Neural cell (in vitro differentiated cells): ENCODE measurements at regions not wholly inside any gene's neighbourhood (a gene's known extent, or its start where the extent isn't known, plus 50 kb on each side); places are given as distances from the start of the nearest gene placed in this dataset.

ENCODE experiments used
- H2AFZ ChIP-seq: fragments of 200-600, 300-800 bp; sonication (generic), shearing (Covaris generic); 2 replicates; pipeline ENCODE4 v1.6.0; 2014; ENCODE audit warnings: low read depth, mild to moderate bottlenecking, antibody characterized with exemption, low read length, moderate library complexity
- H3F3A ChIP-seq: fragments of 200-600 bp; shearing (Covaris generic); 2 replicates; pipeline ENCODE4 v1.6.1; 2016; ENCODE audit warnings: mild to moderate bottlenecking, moderate library complexity, mixed read lengths, antibody characterized with exemption, low read length; ENCODE audit not compliant: insufficient read depth, poor library complexity, severe bottlenecking
- H3K27ac ChIP-seq: fragments of 200-600, 300-800 bp; sonication (generic), shearing (Covaris generic); 2 replicates; pipeline ENCODE4 v1.5.1; 2014; ENCODE audit warnings: mild to moderate bottlenecking, low read length, moderate library complexity
- H3K27me3 ChIP-seq: fragments of 300-800, 200-600 bp; sonication (generic), shearing (Covaris generic); 2 replicates; pipeline ENCODE4 v1.6.0; 2014; ENCODE audit warnings: mild to moderate bottlenecking, low read depth, low read length, moderate library complexity; ENCODE audit not compliant: insufficient read depth
- H3K36me3 ChIP-seq: fragments of 300-800, 200-600 bp; sonication (generic), shearing (Covaris generic); 2 replicates; pipeline ENCODE4 v1.5.1; 2014; ENCODE audit warnings: mild to moderate bottlenecking, antibody characterized with exemption, low read length, moderate library complexity; ENCODE audit not compliant: insufficient read depth
- H3K4me2 ChIP-seq: fragments of 300-800, 200-600 bp; sonication (generic), shearing (Covaris generic); 2 replicates; pipeline ENCODE4 v1.6.0; 2014; ENCODE audit warnings: mild to moderate bottlenecking, low read length
- H3K4me3 ChIP-seq: fragments of 300-800, 200-600 bp; sonication (generic), shearing (Covaris generic); 2 replicates; pipeline ENCODE4 v1.5.1; 2014; ENCODE audit warnings: mild to moderate bottlenecking, low read length, moderate library complexity
- H3K79me2 ChIP-seq: fragments of 200-600 bp; shearing (Covaris generic); replicated peaks from 2 replicates; pipeline ENCODE4 v1.6.0; 2014; ENCODE audit warnings: mild to moderate bottlenecking, low read length, moderate library complexity; ENCODE audit not compliant: insufficient read depth
- H3K9ac ChIP-seq: fragments of 300-800, 200-600 bp; sonication (generic), shearing (Covaris generic); 2 replicates; pipeline ENCODE4 v1.6.1; 2016; ENCODE audit warnings: mild to moderate bottlenecking, low read length, mixed read lengths
- H3K9me2 ChIP-seq: fragments of 200-600 bp; shearing (Covaris generic); 2 replicates; pipeline ENCODE4 v1.6.1; 2016; ENCODE audit warnings: mild to moderate bottlenecking, low read length, mixed read lengths; ENCODE audit not compliant: insufficient read depth
- H3K9me3 ChIP-seq: fragments of 200-600, 300-800 bp; sonication (generic), shearing (Covaris generic); 2 replicates; pipeline ENCODE4 v1.6.1; 2016; ENCODE audit warnings: mild to moderate bottlenecking, mixed run types, low read length, moderate library complexity, mixed read lengths
- H4K20me1 ChIP-seq: fragments of 200-600 bp; shearing (Covaris generic); 2 replicates; pipeline ENCODE4 v1.6.1; 2016; ENCODE audit warnings: mild to moderate bottlenecking, mixed run types; ENCODE audit not compliant: insufficient read depth
- EP300 ChIP-seq: fragments of 450-650 bp; conservative IDR thresholded peaks from 2 replicates; pipeline ENCODE4 v1.6.1; 2014; ENCODE audit warnings: antibody characterized with exemption, mild to moderate bottlenecking, moderate library complexity; ENCODE audit not compliant: poor library complexity, severe bottlenecking
- EZH2 ChIP-seq: fragments of 200-600, 300-800 bp; shearing (Covaris generic), sonication (generic); IDR thresholded peaks from 2 replicates; pipeline ENCODE4 v1.6.1; 2014; ENCODE audit warnings: antibody characterized with exemption, low read length, borderline replicate concordance, mild to moderate bottlenecking; ENCODE audit not compliant: insufficient read depth, poor library complexity, severe bottlenecking
- MXI1 ChIP-seq: fragments of 450-650 bp; conservative IDR thresholded peaks from 2 replicates; pipeline ENCODE4 v1.6.1; 2014; ENCODE audit warnings: antibody characterized with exemption, mild to moderate bottlenecking; ENCODE audit not compliant: poor library complexity, severe bottlenecking
- POLR2AphosphoS5 ChIP-seq: IDR thresholded peaks from 2 replicates; pipeline ENCODE4 v1.6.1; 2012
- RAD21 ChIP-seq: fragments of 450-650 bp; conservative IDR thresholded peaks from 2 replicates; pipeline ENCODE4 v1.6.1; 2014; ENCODE audit warnings: antibody characterized with exemption, mild to moderate bottlenecking, moderate library complexity
- SMC3 ChIP-seq: fragments of 450-650 bp; conservative IDR thresholded peaks from 2 replicates; pipeline ENCODE4 v1.6.1; 2014; ENCODE audit warnings: antibody characterized with exemption, mild to moderate bottlenecking, moderate library complexity; ENCODE audit not compliant: poor library complexity
- TAF1 ChIP-seq: IDR thresholded peaks from 2 replicates; pipeline ENCODE4 v1.6.1; 2012; ENCODE audit warnings: low read depth
- TF ChIP-seq, protein P1 (sequence below): fragments of 450-650 bp; IDR thresholded peaks from 2 replicates; pipeline ENCODE4 v1.5.1; 2014; ENCODE audit warnings: antibody characterized with exemption, mild to moderate bottlenecking, moderate library complexity; ENCODE audit not compliant: poor library complexity, severe bottlenecking
- TF ChIP-seq, protein P2 (sequence below): IDR thresholded peaks from 2 replicates; pipeline ENCODE4 v1.6.1; 2012; ENCODE audit warnings: borderline replicate concordance

DNA sequence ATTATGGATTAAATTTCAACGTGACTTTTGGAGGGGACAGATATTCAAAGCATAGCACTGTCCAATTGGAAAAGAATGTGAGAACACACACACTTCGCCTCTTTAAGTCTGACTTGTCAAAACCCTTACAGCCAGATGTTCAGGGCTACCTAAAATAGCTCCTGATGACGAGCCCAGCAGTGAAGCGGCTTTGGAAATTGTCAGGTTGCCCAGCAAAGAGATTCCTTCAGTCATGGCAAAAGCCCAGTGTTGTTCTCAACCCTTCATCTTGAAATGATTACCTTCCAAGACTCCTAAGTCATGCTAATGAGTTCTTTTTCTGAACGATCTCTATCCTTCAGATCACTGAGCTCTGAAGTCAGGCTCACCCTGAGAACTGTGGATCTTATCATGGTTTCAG, 436.6 kb downstream of the LRATD1 start:
- Histone ChIP-seq H3K9me2 (no peaks in the 10 kb centered on the region), H3K4me3 (no peak overlapping the region), H3K27me3 (no peaks in the 10 kb centered on the region), H3F3A (no peaks in the 10 kb centered on the region), H4K20me1 (no peaks in the 10 kb centered on the region), H3K4me2 (no peak overlapping the region), H3K79me2 (no peaks in the 10 kb centered on the region), H3K9me3 (no peaks in the 10 kb centered on the region), H2AFZ (no peak overlapping the region), H3K9ac (no peak overlapping the region), H3K27ac (no peak overlapping the region), H3K36me3 (no peaks in the 10 kb centered on the region)
- TF ChIP-seq TAF1 (no peak), POLR2AphosphoS5 (no peak), MXI1 (no peak), RAD21 (no peak), SMC3 (no peak), EP300 (no peak), EZH2 (no peak)
- TF ChIP-seq, protein P1, sequence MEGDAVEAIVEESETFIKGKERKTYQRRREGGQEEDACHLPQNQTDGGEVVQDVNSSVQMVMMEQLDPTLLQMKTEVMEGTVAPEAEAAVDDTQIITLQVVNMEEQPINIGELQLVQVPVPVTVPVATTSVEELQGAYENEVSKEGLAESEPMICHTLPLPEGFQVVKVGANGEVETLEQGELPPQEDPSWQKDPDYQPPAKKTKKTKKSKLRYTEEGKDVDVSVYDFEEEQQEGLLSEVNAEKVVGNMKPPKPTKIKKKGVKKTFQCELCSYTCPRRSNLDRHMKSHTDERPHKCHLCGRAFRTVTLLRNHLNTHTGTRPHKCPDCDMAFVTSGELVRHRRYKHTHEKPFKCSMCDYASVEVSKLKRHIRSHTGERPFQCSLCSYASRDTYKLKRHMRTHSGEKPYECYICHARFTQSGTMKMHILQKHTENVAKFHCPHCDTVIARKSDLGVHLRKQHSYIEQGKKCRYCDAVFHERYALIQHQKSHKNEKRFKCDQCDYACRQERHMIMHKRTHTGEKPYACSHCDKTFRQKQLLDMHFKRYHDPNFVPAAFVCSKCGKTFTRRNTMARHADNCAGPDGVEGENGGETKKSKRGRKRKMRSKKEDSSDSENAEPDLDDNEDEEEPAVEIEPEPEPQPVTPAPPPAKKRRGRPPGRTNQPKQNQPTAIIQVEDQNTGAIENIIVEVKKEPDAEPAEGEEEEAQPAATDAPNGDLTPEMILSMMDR = no peak
- TF ChIP-seq, protein P2, sequence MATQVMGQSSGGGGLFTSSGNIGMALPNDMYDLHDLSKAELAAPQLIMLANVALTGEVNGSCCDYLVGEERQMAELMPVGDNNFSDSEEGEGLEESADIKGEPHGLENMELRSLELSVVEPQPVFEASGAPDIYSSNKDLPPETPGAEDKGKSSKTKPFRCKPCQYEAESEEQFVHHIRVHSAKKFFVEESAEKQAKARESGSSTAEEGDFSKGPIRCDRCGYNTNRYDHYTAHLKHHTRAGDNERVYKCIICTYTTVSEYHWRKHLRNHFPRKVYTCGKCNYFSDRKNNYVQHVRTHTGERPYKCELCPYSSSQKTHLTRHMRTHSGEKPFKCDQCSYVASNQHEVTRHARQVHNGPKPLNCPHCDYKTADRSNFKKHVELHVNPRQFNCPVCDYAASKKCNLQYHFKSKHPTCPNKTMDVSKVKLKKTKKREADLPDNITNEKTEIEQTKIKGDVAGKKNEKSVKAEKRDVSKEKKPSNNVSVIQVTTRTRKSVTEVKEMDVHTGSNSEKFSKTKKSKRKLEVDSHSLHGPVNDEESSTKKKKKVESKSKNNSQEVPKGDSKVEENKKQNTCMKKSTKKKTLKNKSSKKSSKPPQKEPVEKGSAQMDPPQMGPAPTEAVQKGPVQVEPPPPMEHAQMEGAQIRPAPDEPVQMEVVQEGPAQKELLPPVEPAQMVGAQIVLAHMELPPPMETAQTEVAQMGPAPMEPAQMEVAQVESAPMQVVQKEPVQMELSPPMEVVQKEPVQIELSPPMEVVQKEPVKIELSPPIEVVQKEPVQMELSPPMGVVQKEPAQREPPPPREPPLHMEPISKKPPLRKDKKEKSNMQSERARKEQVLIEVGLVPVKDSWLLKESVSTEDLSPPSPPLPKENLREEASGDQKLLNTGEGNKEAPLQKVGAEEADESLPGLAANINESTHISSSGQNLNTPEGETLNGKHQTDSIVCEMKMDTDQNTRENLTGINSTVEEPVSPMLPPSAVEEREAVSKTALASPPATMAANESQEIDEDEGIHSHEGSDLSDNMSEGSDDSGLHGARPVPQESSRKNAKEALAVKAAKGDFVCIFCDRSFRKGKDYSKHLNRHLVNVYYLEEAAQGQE = no peak

DNA sequence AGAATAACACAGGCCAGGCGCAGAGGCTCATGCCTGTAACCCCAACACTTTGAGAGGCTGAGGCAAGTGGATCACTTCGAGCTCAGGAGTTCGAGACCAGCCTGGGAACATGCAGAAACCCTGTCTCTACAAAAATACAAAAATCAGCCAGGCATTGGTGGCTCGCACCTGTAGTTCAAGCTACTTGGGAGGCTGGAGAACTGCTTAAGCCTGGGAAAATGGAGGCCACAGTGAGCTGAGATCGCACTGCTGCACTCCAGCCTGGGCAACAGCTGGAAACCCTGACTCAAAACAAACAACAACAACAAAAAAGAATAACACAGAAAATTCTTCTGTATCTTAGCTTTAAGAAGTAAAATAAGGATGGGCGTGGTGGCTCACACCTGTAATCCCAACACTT, 440.3 kb downstream of the LRATD1 start:
- Histone ChIP-seq H3K79me2 (no peaks in the 10 kb centered on the region), H3K9me3 (no peaks in the 10 kb centered on the region), H3F3A (no peaks in the 10 kb centered on the region), H3K27me3 (no peaks in the 10 kb centered on the region), H3K4me2 (no peak overlapping the region), H3K9me2 (no peaks in the 10 kb centered on the region), H3K9ac (no peak overlapping the region), H2AFZ (no peak overlapping the region), H3K4me3 (no peak overlapping the region), H3K36me3 (no peaks in the 10 kb centered on the region), H4K20me1 (no peaks in the 10 kb centered on the region), H3K27ac (no peak overlapping the region)
- no peak for TF ChIP-seq EP300
- TF ChIP-seq TAF1 = no peak
- TF ChIP-seq, protein P1 = no peak
- TF ChIP-seq, protein P2 = no peak
- TF ChIP-seq MXI1 = no peak
- no peak for TF ChIP-seq POLR2AphosphoS5
- TF ChIP-seq RAD21 = no peak
- TF ChIP-seq EZH2 = no peak
- no peak for TF ChIP-seq SMC3
